GM21360 (cell line): ENCODE measurements at regions not wholly inside any gene's neighbourhood (a gene's known extent, or its start where the extent isn't known, plus 50 kb on each side); places are given as distances from the start of the nearest gene placed in this dataset.

Experiments
- ATAC-seq: cut with Tn5 transposase; IDR thresholded peaks from one replicate; pipeline ENCODE4 v1.9.1; 2021; ENCODE audit warnings: mild to moderate bottlenecking, moderate library complexity; ENCODE audit not compliant: unreplicated experiment

DNA sequence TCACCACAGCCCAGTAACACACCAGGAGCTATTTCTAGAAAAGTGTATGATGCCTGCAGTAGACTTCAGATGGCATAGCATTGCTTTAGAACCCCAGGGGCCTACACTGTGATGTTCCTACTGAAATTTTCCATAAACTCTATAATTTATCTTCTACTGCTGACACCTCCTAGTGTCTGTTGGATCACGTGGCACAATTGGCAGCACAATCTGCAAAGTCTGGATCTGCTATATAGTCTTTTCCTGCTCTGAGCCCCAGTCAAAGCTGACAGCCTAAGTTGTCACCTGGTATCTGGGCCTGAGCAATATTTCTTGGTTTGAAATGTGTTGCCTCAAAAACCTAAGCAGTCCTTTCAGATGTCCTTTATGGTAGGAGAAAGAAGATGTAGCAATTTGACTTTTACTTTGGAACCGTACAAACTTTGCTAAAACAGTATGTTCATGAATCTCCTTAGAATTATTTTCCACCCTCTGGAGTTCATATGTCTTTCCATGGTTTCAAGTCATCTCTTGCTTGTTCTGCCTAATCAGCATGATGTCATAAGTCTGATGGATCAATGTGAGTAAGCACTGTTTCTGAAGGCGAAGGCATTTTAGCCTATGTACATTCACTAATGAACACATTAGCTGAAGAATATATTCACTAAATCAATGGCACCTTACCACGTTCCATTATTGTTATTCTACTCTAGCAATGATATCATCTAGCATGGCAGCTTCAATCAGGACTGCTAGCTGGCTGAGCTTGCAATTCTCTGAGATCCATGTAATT is 536.5 kb upstream of the NBEA start:
- ATAC-seq, result no peak

DNA sequence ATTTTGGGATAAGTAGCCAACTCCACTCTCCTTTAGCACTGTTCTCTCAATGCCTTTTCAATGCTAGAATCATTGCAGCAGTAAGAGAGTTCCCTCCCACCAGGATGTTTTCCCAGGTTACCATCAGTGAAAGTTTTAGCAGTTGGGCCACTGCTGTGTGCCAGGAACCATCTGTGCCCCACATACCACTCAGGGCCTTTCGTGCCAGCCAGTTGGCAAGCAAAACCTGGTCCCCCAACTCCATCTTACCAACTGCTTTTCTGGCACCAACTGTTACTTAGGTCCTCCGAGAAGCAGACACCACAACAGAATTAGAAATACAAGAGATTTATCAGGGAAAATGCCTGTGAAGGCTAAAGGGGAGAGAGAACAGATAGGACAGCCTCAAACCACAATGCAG is 533.4 kb upstream of the NBEA start:
- ATAC-seq, result no peak

DNA sequence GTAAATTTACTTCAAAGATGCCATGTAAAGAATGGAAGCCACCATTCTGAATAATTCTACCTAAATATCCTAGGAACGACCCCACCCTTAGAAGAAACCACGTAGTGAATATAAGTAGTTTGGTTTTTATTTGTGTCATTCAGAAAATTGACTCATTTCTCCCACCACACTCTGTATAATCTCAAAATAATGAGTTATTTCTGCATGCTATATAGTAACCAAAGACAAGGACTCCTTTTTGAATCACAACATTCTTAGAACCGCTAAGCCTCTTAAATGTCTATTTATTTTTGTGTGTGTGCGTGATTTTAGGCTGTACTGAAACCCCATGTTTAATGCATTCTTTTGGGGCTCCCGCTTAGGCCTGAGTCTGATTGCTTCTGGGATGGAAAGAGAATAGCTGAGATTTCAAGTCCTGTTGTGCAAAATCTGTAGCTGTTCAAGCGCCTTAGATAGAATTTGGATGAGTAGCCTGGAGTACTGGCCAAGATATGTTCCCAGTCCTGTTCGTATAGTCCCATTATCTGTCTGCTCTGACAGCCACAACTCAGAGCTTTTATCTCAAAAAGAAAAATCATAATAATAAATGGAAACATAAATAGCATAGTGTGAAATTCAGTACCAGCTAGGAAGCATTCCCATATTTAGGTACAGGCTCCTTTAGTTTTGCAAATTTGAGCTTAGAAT is 532.4 kb upstream of the NBEA start:
- ATAC-seq, result no peak

DNA sequence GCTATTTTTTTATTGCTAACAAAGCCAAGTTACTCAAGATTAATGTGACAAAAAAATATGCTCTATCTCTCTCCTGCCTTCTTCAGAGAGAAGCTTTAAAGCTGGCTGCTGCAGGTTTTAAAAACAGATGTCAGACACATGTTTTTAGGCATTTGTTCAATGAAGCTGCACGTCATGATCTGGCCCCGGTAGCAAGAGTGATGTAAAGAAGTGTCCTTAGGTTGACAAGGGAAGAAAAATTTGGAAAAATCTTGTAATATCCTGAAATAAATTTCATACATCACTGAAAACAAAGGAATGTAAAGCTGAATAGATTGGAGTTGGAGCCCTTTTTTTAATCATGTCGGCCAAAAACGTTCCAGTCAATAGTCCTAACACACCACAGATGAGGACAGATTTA is 531.4 kb upstream of the NBEA start:
- no peak for ATAC-seq

DNA sequence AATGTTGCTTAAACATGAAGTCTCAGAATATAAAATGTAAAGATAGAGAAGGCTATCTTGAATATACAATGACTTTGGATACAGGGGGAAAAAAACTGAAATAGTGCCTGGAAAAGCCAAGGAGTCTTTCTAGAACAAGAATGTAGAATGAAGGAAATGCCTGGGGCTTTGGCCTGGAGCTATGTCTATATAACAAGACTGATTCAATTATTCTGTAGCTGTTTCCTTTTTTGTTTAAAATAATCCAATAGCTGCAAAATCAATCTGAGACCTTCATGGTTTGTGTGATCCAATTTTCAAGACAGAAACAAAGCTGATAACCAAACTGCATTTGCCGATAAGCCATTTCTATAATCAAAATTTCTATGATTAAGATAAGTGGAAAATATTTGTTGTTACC is 530.9 kb upstream of the NBEA start:
- ATAC-seq, result no peak

DNA sequence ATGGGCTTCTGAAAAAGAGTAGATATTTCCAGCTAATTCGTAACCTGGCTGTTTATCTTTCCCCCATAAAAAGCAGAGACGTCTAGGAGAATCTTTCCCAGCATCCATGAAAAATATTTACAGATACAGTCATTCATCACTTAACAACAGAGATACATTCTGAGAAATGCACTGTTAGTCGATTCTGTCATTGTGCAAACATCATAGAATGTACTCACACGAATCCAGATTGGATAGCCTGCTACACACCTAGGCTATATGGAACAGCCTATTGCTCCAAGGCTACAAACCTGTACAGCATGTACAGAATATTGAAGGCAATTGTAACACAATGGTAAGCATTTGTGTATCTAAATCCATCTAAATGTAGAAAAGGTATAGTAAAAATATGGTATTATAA is 530.2 kb upstream of the NBEA start:
- ATAC-seq, result no peak

DNA sequence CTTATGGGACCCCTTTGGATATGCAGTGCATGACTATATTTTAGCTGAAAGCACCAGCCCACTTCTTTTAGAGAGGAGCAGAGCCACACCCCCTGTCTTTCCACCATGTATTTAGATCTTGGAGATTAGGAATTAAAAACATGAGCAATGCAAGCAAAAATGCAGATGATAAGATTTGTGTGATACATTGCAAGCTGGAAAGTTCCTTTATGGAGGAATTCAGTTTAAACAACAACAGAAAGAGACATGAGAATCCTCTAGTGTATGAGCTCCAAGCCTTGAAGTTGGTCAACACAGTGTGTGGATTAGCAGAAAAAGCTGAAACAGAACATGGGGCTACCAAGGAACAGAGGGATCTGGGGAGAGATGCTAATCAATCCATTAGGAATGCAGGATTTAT is 529.8 kb upstream of the NBEA start:
- ATAC-seq, result no peak

DNA sequence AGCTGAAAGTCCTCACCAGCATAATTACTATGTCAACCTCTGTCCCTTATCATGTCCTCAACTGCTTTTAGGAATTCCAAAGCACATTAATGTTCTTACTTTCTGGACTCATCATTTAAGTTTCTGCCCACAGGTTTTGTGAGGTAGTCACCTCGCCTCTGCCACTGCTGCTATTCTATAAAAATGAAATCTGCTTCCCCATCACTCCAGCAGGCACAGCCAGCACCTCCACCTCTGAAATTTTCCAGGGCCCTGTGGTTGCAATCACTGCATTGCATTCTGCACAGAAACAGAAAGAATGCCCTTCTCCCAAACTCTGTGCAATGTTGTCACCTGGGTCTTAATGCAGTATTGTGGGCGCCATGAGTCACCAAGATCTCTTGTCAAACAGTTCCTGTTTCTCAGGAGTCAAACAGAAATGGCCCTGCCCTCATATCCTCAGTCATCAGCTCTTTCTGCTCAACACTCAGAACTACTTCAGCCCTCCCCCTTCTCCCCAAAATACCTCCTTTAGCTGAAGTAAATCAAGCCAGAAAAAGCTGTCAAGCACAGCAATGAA is 529.2 kb upstream of the NBEA start:
- no peak for ATAC-seq

DNA sequence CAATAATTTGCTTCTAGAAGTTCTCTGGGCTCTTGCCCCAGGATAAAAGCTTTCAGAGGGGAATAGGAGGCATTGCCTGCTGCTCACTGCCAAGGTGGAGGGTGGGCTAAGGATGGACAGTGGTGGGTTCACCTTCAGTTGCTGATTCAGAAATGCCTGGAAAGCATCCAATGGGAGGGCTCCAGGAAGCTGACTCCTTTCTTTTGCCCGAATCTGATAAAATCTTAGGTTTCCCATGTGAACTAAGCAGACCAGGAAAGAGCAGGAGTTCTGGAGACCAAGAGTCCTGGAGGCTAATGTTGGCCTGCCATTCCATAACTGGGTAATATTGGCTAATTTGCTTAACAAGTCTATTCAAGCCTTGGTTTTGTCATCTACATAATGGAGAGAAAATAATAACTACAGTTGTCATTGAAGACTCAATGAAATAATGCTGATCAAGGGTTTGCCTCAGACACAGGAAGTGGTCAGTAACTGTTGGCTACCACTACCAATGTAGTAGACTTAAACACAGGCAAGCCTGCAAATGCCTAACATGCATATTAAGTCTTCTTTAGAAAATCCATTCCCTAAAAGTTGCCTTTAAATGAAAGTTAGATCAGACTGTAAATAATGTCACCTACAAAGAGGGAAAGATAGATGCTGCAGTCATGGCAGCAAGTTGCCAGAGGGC is 528.4 kb upstream of the NBEA start:
- ATAC-seq, result no peak

DNA sequence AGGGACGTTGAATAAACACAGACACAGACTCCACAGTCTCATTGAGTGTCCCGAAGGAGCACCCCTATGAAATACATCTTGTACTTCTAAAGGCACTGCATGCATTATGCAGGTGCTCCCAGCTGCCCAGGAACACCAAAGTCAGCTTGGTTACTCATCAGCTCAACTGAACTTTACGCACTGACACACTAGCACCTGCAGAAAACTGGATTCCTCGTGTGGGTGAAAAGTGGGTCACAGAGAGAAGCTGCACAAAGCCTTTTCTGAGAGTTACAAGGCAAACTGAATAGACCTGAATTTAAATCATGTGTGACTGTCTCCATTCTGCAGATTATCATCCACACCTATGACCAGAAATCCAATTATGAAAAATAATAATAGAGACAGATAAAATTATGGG is 527.5 kb upstream of the NBEA start:
- ATAC-seq, result no peak

DNA sequence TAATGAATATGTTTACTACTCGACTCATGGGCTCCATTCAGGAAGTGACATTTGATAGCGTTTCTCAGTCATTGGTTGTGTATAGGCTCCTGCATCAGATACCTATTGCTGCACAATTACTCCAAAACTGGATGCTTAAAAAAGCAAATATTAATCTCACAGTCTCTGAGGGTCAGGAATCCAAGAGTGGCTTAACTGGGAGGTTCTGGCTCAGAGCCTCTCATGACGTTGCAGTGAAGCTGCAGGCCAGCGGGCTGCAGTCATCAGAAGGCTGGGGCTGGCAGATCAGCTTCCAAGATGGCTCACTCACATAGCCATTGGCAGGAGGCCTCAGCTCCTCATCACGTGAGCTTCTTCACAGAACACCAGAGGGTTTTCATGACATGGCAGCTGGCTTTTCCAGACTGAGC is 525.1 kb upstream of the NBEA start:
- no peak for ATAC-seq

DNA sequence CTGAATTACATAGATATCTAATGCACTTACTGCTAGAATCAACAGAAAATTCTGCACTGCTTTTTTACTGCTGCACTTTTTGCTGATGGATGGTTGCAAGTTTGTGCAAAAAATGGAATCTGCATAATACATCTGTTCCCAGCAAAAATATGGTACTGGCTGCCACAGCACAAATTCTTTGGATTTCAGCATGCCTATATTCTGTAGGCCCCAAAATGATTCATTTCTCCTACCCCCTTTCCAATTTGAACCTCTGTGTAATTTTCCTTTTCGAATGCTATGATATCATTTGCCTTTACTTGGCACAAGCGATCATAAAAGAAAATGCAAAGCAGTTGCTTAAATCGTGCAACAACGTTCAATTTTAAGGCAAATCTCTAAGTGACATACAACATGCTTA is 524.2 kb upstream of the NBEA start:
- no peak for ATAC-seq

DNA sequence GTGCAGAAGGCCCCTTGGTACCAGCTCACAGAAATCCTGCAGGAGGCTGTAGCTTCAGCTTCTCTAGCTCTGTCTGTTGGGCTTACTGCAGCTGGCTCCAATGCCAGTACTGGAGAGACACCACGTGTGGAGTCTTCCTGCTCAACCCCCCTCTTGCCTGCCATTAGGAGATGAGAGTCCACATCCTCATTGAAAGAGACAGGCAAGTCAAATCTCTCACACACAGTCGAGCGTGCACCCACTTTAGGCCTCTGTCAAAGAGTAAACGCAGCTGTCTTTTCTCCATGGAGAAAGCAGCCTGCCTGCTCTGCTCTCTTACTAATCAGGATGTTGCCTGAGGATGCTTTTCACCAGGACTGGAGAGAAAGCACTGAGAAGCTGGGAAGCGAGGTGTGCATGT is 523.0 kb upstream of the NBEA start:
- ATAC-seq, result no peak

DNA sequence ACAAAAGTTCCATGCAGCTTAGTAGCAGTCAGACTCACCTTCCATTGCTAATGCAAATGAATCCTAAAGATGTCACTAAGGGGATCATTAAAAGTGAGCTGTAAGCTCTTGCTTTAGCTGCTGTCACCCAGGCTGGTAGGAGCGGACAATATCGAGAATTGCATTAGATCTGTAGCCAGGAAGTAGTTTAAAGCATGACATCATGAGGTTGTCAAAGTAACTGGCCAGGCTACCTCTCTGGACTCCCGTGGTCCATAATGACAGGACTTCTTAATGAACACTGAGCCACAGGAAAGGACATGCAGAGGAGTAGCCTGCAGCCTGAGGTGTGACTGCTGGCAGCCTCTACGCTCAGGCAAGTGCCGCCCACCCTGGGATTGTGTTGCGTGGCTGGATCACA is 522.3 kb upstream of the NBEA start:
- ATAC-seq, result no peak

DNA sequence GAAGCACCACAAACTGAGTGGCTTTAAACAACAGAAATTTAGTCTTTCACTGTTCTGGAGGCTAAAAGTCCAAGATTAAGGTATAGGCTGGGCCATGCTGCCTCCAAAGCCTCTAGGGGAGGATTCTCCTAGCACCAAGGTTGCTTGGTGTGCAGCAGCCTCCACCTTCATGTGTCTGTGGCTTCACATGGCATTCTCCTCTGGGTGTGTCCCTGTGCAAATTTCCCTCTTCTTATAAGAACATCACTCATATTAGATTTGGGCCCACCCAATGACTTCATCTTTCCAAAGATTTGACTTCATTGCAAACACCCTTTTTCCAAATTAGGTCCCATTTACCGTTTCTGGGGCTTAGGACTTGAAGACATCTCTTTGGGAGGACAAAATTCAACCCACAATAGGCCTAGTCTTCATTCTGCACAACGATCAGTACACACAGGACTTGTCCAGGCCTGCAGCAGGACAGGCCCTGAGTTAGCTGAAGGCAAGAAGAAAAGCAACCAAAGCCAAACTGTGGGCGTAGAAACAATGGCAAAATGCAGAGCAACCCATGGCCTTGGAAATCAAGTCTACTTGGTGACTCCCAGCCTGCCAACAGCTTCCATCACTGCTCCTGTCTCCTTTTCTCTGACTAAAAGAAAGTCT is 521.2 kb upstream of the NBEA start:
- no peak for ATAC-seq

DNA sequence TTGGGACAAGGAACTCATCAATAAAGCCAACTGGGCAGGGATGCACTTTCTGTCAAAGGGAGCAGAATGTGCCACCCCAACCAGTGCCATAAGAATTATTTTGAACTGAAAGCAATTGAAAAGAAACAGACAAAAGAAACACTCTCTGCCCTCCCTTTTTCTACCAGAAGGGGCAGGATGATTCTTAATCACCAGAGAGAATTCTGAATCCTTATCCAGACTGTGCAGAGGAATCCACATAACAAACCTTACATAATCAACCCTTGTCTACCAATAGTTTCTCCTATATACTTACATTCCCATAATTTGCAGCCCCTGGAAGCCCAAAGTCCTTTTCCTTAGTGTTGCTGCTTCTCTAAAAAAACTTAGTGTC is 520.7 kb upstream of the NBEA start:
- no peak for ATAC-seq

DNA sequence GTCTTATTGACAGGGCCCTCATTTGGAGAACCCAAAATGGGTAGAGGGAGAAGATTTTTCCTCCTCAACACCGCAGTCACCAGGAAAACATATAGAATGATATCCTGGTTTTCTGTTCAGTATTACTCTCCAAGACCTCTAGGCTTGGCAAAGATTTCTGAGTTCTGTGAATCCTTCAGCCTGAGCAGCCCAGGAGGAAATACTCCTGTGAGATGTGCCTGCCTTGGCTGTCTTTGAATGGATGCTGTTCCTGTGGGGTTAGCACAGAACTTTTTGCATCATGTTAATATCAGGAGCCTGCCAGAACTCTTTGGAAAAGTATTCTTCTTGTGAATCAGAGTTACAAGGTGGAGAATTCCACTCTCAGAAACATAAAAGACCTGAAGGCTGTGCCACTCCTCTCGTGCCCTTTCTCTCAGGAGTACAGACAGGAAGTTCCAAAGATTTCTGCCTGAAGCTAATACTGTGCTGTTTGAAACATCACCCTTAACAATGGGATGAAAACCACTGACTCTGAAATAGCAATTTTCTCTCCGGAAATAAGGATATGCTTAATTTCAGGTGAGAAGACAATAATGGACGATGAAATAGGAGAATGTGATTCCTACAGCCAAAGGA is 520.1 kb upstream of the NBEA start:
- no peak for ATAC-seq

DNA sequence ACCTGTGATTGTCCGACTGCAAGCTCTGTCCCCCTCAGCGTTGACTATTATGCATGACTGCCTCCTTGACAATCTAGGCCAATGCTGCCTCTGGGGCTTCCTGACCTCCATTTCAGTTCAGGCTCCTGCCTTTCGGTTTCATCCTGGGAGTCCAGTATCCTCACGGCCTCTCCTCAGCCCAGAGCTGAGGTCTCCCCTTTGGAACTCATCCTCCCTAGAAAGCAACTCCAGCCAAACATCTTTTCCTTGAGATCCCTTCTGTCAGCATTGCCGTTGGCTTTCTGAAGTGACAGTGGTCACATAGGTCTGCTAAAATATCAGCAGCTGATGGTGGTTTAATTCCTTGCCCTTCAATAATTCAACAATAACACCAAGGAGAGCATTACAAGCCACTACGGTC is 519.1 kb upstream of the NBEA start:
- no peak for ATAC-seq

DNA sequence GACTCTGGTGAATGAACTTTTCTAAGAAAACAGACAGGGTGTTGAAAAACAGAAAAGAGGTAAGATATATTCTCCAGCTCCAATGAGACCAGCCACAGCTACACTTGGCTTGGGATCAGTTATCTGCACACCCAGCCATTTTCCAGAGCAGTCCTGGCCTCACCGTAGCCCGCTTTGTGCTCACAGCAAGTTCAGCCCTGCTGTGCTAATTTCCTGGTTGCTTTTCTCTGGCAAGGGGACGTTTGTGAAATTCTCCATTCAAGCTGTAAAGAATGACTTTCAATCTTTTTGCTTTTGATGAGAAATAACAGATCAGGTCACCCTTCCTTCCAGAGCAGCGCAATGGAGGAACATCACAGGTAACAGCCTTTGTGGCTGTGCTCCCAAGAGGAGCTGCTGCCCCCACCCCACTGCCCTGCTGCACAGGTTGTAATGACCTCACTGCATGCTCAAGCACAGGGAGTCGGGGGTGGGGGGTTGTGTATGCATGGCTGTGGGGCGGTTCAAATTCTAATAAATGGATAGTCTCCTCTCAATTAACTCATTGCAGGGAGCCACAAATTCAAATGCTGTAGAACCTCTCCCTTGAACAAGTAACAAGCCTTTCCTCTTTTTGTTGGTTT is 516.6 kb upstream of the NBEA start:
- no peak for ATAC-seq

DNA sequence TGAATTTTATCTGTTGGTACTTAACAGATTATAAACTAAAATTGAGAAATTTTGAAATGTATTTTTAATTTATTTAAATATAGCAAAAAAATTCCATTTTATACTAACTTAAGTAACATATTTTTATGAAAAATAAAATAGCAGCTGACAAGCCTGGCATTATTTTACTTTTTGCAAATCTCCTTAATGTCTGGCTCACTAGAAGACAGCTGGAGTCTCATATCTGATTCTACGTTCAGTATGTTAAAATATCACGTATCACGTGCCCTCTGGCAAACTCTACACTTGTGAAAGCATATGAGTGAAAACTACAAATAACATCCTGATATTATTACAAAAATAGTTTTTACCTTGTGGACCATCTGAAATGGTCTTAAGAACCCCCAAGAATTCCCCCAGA is 513.2 kb upstream of the NBEA start:
- no peak for ATAC-seq

DNA sequence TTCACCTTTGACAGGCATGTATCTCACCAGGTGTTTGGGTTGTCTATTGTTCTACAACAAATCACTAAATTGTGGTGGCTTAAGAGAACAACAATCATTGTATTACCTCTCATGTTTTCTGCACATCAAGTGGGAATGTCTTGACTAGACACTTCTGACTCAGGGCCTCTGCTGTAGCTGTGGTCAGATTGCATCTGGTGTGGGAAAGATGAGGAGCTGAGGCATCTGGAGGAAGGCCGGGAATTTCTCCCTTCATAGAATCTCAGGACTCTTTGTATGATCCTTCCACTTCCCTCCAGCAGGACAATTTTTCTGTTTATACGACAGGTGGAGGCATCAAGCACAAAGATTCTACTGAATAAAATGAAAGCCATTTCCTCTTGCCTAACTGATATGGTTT is 511.8 kb upstream of the NBEA start:
- ATAC-seq, result no peak
